Endothelial cell of umbilical vein (primary cell): ENCODE measurements at regions not wholly inside any gene's neighbourhood (a gene's known extent, or its start where the extent isn't known, plus 50 kb on each side); places are given as distances from the start of the nearest gene placed in this dataset.

Source experiments
- BruUV-seq: library from RNA; stranded (reverse); fragments of 400-500 nt; replicated peaks from 2 replicates; lab custom pipeline; 2021; lab: Mats Ljungman, UMichigan
- CTCF ChIA-PET: fragments of 300-600, 350-600 bp; sonication (Branson Sonifier 250); formaldehyde crosslinking; loops from one replicate; lab custom pipeline; 2021; ENCODE audit warnings: antibody characterized with exemption, inconsistent platforms; lab: Charles Lee
- POLR2A ChIA-PET: fragments of 300-600, 350-600 bp; sonication (Branson Sonifier 250); formaldehyde crosslinking; loops from one replicate; lab custom pipeline; 2021; ENCODE audit warnings: antibody characterized with exemption, inconsistent platforms; lab: Charles Lee
- DNase-seq: peaks from one replicate; pipeline ENCODE4 v3.0.0-alpha.2; 2011; ENCODE audit warnings: low read depth, low spot score
- FAIRE-seq: peaks from 2 replicates; lab custom pipeline; 2011; peaks lifted over from hg19 to GRCh38; lab: Jason Lieb, UNC
- H2AFZ ChIP-seq: 2 replicates; pipeline ENCODE4 v1.6.0; 2012; ENCODE audit warnings: low read depth, low read length, control low read depth, inconsistent platforms
- H3K27ac ChIP-seq: 2 replicates; pipeline ENCODE4 v1.5.1; 2011; ENCODE audit warnings: low read depth, mild to moderate bottlenecking, control low read depth, low read length, moderate library complexity; ENCODE audit not compliant: insufficient read depth
- H3K27me3 ChIP-seq, 2 experiments: 2 replicates each; pipeline versions ENCODE4 v1.6.0 to v1.6.1; 2011; ENCODE audit warnings: low read length in 2 of 2, mixed read lengths in 1 of 2; ENCODE audit not compliant: control insufficient read depth in 2 of 2, insufficient read depth in 2 of 2
- H3K36me3 ChIP-seq, 2 experiments: 2 replicates in 1 of 2; 3 replicates in 1 of 2; pipeline ENCODE4 v1.5.1; 2011; ENCODE audit warnings: low read length in 2 of 2, mild to moderate bottlenecking in 1 of 2, moderate library complexity in 1 of 2; ENCODE audit not compliant: control insufficient read depth in 2 of 2, insufficient read depth in 2 of 2; ENCODE audit errors: extremely low read depth in 1 of 2
- H3K4me1 ChIP-seq: 3 replicates; pipeline ENCODE4 v1.5.1; 2011; ENCODE audit warnings: mild to moderate bottlenecking, low read length; ENCODE audit not compliant: control insufficient read depth, insufficient read depth; ENCODE audit errors: extremely low read depth
- H3K4me2 ChIP-seq: 2 replicates; pipeline ENCODE4 v1.6.1; 2011; ENCODE audit warnings: low read length, control low read depth, mixed read lengths; ENCODE audit not compliant: insufficient read depth
- H3K4me3 ChIP-seq, 3 experiments: fragments of 200-600 bp in 1 of 3; sonication (generic), shearing (Covaris generic) in 1 of 3; replicated peaks in 1 of 3; 2 replicates each; pipeline ENCODE4 v1.5.1; 2011 to 2016; ENCODE audit warnings: control low read depth in 3 of 3, low read length in 3 of 3, mild to moderate bottlenecking in 2 of 3, inconsistent platforms in 1 of 3, low read depth in 1 of 3, moderate library complexity in 1 of 3; ENCODE audit not compliant: insufficient read depth in 1 of 3
- H3K79me2 ChIP-seq: 2 replicates; pipeline ENCODE4 v1.6.0; 2012; ENCODE audit warnings: low read length, inconsistent platforms; ENCODE audit not compliant: control insufficient read depth, insufficient read depth
- H3K9ac ChIP-seq: replicated peaks from 2 replicates; pipeline ENCODE3; 2011; ENCODE audit warnings: low read length, control low read depth; ENCODE audit not compliant: insufficient read depth; ENCODE audit errors: extremely low read depth
- H3K9me1 ChIP-seq: replicated peaks from 3 replicates; pipeline ENCODE4 v1.6.0; 2011; ENCODE audit warnings: mild to moderate bottlenecking, low read length; ENCODE audit not compliant: control insufficient read depth, insufficient read depth; ENCODE audit errors: extremely low read depth
- H3K9me3 ChIP-seq: replicated peaks from 2 replicates; pipeline ENCODE4 v1.5.1; 2012; ENCODE audit warnings: low read length, inconsistent platforms; ENCODE audit not compliant: control insufficient read depth, insufficient read depth
- H4K20me1 ChIP-seq: replicated peaks from 2 replicates; pipeline ENCODE3; 2011; ENCODE audit warnings: mild to moderate bottlenecking, low read length; ENCODE audit not compliant: control insufficient read depth, insufficient read depth; ENCODE audit errors: extremely low read depth
- CTCF ChIP-seq, 2 donors: IDR thresholded peaks; 1 replicate in 1 of 2; 2 replicates in 1 of 2; pipeline ENCODE4 v1.5.1; 2011; ENCODE audit warnings: low read length in 2 of 2, mild to moderate bottlenecking in 2 of 2, moderate library complexity in 2 of 2, control low read depth in 1 of 2, inconsistent platforms in 1 of 2, low read depth in 1 of 2; ENCODE audit not compliant: insufficient read depth in 1 of 2; ENCODE audit errors: extremely low read depth in 1 of 2
- EZH2 ChIP-seq: IDR thresholded peaks from 2 replicates; pipeline ENCODE4 v1.6.1; 2012; ENCODE audit warnings: borderline replicate concordance, low read depth, mild to moderate bottlenecking, moderate library complexity, low read length, inconsistent platforms; ENCODE audit not compliant: severe bottlenecking
- FOS ChIP-seq: IDR thresholded peaks from 2 replicates; pipeline ENCODE4 v1.6.1; 2011; ENCODE audit warnings: mild to moderate bottlenecking, low read length, moderate library complexity, borderline replicate concordance; ENCODE audit not compliant: insufficient read depth
- GATA2 ChIP-seq: IDR thresholded peaks from 2 replicates; pipeline ENCODE4 v1.7.0; 2011; ENCODE audit warnings: low read depth, mild to moderate bottlenecking, moderate library complexity, mixed read lengths, low read length; ENCODE audit not compliant: insufficient read length, insufficient read depth
- MAX ChIP-seq: IDR thresholded peaks from 2 replicates; pipeline ENCODE4 v1.6.1; 2011; ENCODE audit not compliant: insufficient read depth, insufficient read length
- MYC ChIP-seq: IDR thresholded peaks from one replicate; pipeline ENCODE4 v1.6.1; 2011; ENCODE audit warnings: mild to moderate bottlenecking, low read depth, low read length
- POLR2A ChIP-seq: IDR thresholded peaks from 2 replicates; pipeline ENCODE4 v1.6.1; 2012; ENCODE audit warnings: low read depth, mild to moderate bottlenecking, control low read depth, low read length
- POLR2AphosphoS5 ChIP-seq: IDR thresholded peaks from 2 replicates; pipeline ENCODE4 v1.6.1; 2012; ENCODE audit warnings: low read depth, mild to moderate bottlenecking, control low read depth, low read length, moderate library complexity; ENCODE audit not compliant: insufficient read depth
- dilution Hi-C: fragments of 300-500 bp; cut with MboI; formaldehyde crosslinking; loops from one replicate; pipeline ENCODE4 v1.15.0; 2019; ENCODE audit warnings: low sequenced_read_pairs; ENCODE audit not compliant: extremely low pct_ligation_motif_present
- intact Hi-C: fragments of 100-400 bp; cut with micrococcal nuclease; formaldehyde crosslinking; loops from one replicate; pipeline ENCODE4 v1.10.0; 2022

- ChIA-PET CTCF (no interaction called here), POLR2A (no interaction called here)
- FAIRE-seq: no peak
- Histone ChIP-seq H3K4me1 (no peaks in the 10 kb centered on the region), H3K79me2 (no peaks in the 10 kb centered on the region), H3K4me2 (no peak overlapping the region), H3K9me1 (no peaks in the 10 kb centered on the region), H3K27me3 (no peaks in the 10 kb centered on the region), H3K27ac (no peak overlapping the region), H3K9me3 (peaks cover 2% of the 10 kb centered on the region), H4K20me1 (no peaks in the 10 kb centered on the region), H3K36me3 (no peaks in the 10 kb centered on the region), H2AFZ (no peak overlapping the region), H3K4me3 (no peak overlapping the region), H3K9ac (no peak overlapping the region)
- no peak for TF ChIP-seq CTCF (IDR thresholded peaks at IDR 0.05; ENCODE audit: extremely low read depth in 1 of 2, insufficient read depth in 1 of 2, low read depth in 1 of 2, low read length in 2 of 2)
- TF ChIP-seq EZH2: no peak
- no peak for TF ChIP-seq POLR2AphosphoS5
- TF ChIP-seq MYC: no peak
- no peak for TF ChIP-seq POLR2A
- TF ChIP-seq MAX: no peak
- no peak for TF ChIP-seq FOS
- no peak for TF ChIP-seq GATA2
- intact Hi-C loops (no loop called here), dilution Hi-C loops (no loop called here)
- BruUV-seq: no TSS peak
- no peak for DNase-seq
Measured at GRCh38 chr13:87923753-87924152, 252.6 kb downstream of the SLITRK5 start.
